GM12892 (cell line): ENCODE measurements at regions not wholly inside any gene's neighbourhood (a gene's known extent, or its start where the extent isn't known, plus 50 kb on each side); places are given as distances from the start of the nearest gene placed in this dataset.

Experiments used
- POLR2A ChIP-seq: IDR thresholded peaks from 2 replicates; pipeline ENCODE4 v1.6.1; 2011; ENCODE audit warnings: low read depth, low read length, control low read depth
- POLR2AphosphoS5 ChIP-seq: IDR thresholded peaks from 2 replicates; pipeline ENCODE4 v1.6.1; 2011; ENCODE audit warnings: low read depth, low read length, control low read depth
- TAF1 ChIP-seq: IDR thresholded peaks from 2 replicates; pipeline ENCODE4 v1.6.1; 2011; ENCODE audit warnings: low read depth, mild to moderate bottlenecking, control low read depth, low read length, borderline replicate concordance

GRCh38 chr9:28832168-28832770 lies 1259.0 kb upstream of the C9orf72 start:
- TF ChIP-seq POLR2A (no peak), POLR2AphosphoS5 (no peak), TAF1 (no peak)
